ENCODE measurements at regions not wholly inside any gene's neighbourhood (a gene's known extent, or its start where the extent isn't known, plus 50 kb on each side); places are given as distances from the start of the nearest gene placed in this dataset.

- in situ Hi-C loops (cut with HindIII; ENCODE audit: low sequenced_read_pairs) = no loop called here
Measured at GRCh38 chr22:47452184-47452583, 689.7 kb downstream of the TBC1D22A start.

GRCh38 chr22:47450876-47451475 lies 688.5 kb downstream of the TBC1D22A start:
- in situ Hi-C loops (cut with HindIII; ENCODE audit: low sequenced_read_pairs) = no loop called here

GRCh38 chr22:47449508-47450270 lies 687.2 kb downstream of the TBC1D22A start:
- in situ Hi-C loops (cut with HindIII; ENCODE audit: low sequenced_read_pairs) = no loop called here

GRCh38 chr22:47448231-47449223 lies 686.1 kb downstream of the TBC1D22A start:
- in situ Hi-C loops (cut with HindIII; ENCODE audit: low sequenced_read_pairs) = no loop called here

GRCh38 chr22:47446821-47447810 lies 684.7 kb downstream of the TBC1D22A start:
- in situ Hi-C loops (cut with HindIII; ENCODE audit: low sequenced_read_pairs) = no loop called here

GRCh38 chr22:47446331-47446730 lies 683.9 kb downstream of the TBC1D22A start:
- in situ Hi-C loops (cut with HindIII; ENCODE audit: low sequenced_read_pairs) = no loop called here

- in situ Hi-C loops (cut with HindIII; ENCODE audit: low sequenced_read_pairs) = no loop called here
Measured at GRCh38 chr22:47445716-47446290, 683.4 kb downstream of the TBC1D22A start.

GRCh38 chr22:47445212-47445611 lies 682.8 kb downstream of the TBC1D22A start:
- in situ Hi-C loops (cut with HindIII; ENCODE audit: low sequenced_read_pairs) = no loop called here

GRCh38 chr22:47444746-47445065 lies 682.3 kb downstream of the TBC1D22A start:
- in situ Hi-C loops (cut with HindIII; ENCODE audit: low sequenced_read_pairs) = no loop called here

- in situ Hi-C loops (cut with HindIII; ENCODE audit: low sequenced_read_pairs) = no loop called here
Measured at GRCh38 chr22:47443836-47444745, 681.6 kb downstream of the TBC1D22A start.

- in situ Hi-C loops (cut with HindIII; ENCODE audit: low sequenced_read_pairs) = no loop called here
Measured at GRCh38 chr22:47442821-47443220, 680.4 kb downstream of the TBC1D22A start.

- in situ Hi-C loops (cut with HindIII; ENCODE audit: low sequenced_read_pairs) = no loop called here
Measured at GRCh38 chr22:47439643-47440265, 677.3 kb downstream of the TBC1D22A start.

GRCh38 chr22:47437636-47438035 lies 675.2 kb downstream of the TBC1D22A start:
- in situ Hi-C loops (cut with HindIII; ENCODE audit: low sequenced_read_pairs) = no loop called here

GRCh38 chr22:47437110-47437509 lies 674.7 kb downstream of the TBC1D22A start:
- in situ Hi-C loops (cut with HindIII; ENCODE audit: low sequenced_read_pairs) = no loop called here

- in situ Hi-C loops (cut with HindIII; ENCODE audit: low sequenced_read_pairs) = no loop called here
Measured at GRCh38 chr22:47435826-47436225, 673.4 kb downstream of the TBC1D22A start.

- in situ Hi-C loops (cut with HindIII; ENCODE audit: low sequenced_read_pairs) = no loop called here
Measured at GRCh38 chr22:47435204-47435487, 672.7 kb downstream of the TBC1D22A start.

GRCh38 chr22:47434336-47435203 lies 672.1 kb downstream of the TBC1D22A start:
- in situ Hi-C loops (cut with HindIII; ENCODE audit: low sequenced_read_pairs) = no loop called here

- in situ Hi-C loops (cut with HindIII; ENCODE audit: low sequenced_read_pairs) = no loop called here
Measured at GRCh38 chr22:47433627-47434026, 671.2 kb downstream of the TBC1D22A start.

Measured in DLD1 (cell line).